MM.1S (cell line): ENCODE measurements at regions not wholly inside any gene's neighbourhood (a gene's known extent, or its start where the extent isn't known, plus 50 kb on each side); places are given as distances from the start of the nearest gene placed in this dataset.

Experiments used
- CTCF ChIP-seq: fragments of 300-600 bp; sonication (generic); IDR thresholded peaks from 2 replicates; pipeline ENCODE4 v1.5.1; 2016; ENCODE audit warnings: antibody characterized with exemption, low read length, mixed read lengths
- EZH2 ChIP-seq: fragments of 300-600 bp; sonication (generic); optimal IDR thresholded peaks from 2 replicates; pipeline ENCODE3; 2017; ENCODE audit warnings: low read depth, mild to moderate bottlenecking, antibody characterized with exemption, low read length, mixed read lengths
- EZH2phosphoT487 ChIP-seq: fragments of 300-600 bp; sonication (generic); IDR thresholded peaks from 2 replicates; pipeline ENCODE4 v1.6.1; 2018; ENCODE audit warnings: antibody characterized with exemption, low read length

- TF ChIP-seq CTCF (no peak), EZH2 (no peak), EZH2phosphoT487 (no peak)
Measured at GRCh38 chr1:68366572-68366971, 83.2 kb downstream of the RPE65 start.
